Stimulated activated CD4-positive, alpha-beta T cell treated with anti-CD3 and anti-CD28 coated beads, Interleukin-4, amount 100 ng/mL, for 48 hours (primary cell): ENCODE measurements at regions not wholly inside any gene's neighbourhood (a gene's known extent, or its start where the extent isn't known, plus 50 kb on each side); places are given as distances from the start of the nearest gene placed in this dataset.

Source experiments
- DNase-seq, 2 donors: peaks; one replicate each; pipeline ENCODE4 v3.0.0-alpha.2; 2020; ENCODE audit warnings: low read depth in 2 of 2

DNA sequence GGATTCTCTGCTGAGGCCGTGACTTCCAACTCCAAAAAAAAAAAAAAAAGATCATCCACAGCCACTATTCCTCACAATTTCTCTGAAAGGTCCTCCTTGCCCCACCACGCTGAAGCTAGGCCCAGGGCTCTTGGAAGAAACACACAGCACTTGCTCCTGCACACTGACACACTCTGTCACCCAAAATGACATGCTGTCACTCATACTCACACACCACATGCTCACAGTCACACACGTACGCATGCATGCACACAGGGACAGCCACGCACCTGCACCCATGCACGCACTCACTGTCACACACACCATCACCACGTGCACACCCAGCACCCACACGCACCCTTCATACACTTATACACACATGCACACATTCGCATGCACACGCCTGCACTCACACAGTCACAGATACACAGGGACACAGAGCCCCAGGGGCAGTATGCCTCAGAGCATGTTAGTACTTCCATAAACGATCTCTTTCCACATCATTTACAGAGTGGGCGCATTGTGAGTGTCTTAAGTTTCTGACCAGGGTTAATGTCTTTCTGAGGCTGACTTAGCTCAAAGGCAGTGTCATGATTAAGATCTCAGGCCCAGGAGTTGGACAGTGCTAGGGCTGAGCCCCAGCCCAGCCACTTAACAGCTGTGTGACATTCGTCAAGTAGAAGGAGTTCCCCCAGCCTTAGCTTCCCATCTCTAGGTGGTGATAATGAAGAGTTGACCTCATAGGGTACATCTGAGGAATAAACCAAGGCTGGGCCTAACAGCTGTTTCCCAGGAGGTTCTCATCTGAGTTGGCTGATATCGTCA lies 93.4 kb downstream of the GLI2 start:
- no peak for DNase-seq

DNA sequence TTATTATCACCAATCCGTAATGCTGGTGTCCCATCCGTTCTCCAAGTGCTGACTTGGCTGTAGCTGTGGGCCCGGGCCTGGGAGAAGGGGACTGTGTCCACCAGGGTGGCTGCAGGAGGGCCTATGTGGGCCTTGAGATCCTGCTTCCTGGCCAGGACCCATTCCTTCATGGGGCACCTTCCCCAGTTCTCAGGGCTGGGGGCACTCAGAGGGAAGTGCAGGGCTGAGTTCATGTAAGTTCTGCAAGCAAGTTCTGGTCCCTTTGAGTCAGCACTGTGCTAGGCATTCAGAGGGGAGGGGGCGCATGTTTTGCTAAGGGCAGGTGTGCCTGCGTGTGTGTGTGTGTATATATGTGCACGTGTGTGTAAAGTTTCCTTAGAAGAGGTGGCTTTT lies 94.0 kb downstream of the GLI2 start:
- DNase-seq = no peak

GRCh38 chr2:120830096-120830830 lies 94.6 kb downstream of the GLI2 start:
- DNase-seq = no peak

DNA sequence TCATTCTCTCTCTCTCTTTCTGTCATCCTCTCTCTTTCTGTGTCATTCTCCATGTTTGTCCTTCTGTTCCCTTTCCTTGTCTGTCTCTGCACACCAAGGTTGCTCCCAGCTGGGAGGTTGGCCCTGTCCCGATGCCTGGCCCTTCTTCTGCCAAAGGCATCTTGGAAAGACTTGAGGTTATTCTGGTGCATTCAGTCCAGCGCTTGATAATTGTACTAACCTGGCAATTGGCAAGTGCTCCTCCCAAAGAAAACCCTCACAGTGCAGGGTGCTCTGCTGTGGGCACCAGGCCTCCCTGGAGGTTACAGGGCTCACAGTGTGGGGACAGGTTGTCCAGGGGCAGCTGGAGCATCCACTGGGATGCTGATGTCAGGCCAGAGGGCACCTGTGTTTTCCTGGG lies 95.4 kb downstream of the GLI2 start:
- no peak for DNase-seq

DNA sequence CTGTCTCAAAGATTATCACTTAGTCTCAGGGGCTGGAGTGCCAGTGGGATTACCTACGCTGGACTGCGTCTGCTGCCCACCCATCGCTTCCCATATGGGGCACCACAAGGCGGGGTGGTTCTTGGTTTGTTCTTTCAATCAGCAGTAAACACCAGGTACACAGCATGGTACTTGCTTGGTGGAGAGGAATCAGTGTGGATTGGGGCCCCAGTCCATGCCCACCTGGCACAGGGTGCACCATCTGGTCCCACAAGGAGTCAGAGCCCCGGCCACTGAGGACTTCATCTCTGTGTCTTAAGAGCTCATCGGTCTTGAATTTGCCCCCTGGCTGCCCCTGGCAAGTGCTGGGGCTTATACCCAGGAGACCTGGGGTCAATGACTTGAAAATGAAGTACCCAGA lies 96.2 kb downstream of the GLI2 start:
- DNase-seq = no peak

- no peak for DNase-seq
Measured at GRCh38 chr2:120832296-120833070, 96.8 kb downstream of the GLI2 start.

GRCh38 chr2:120833127-120833675 lies 97.5 kb downstream of the GLI2 start:
- DNase-seq = no peak

GRCh38 chr2:120834206-120834605 lies 98.5 kb downstream of the GLI2 start:
- no peak for DNase-seq

DNA sequence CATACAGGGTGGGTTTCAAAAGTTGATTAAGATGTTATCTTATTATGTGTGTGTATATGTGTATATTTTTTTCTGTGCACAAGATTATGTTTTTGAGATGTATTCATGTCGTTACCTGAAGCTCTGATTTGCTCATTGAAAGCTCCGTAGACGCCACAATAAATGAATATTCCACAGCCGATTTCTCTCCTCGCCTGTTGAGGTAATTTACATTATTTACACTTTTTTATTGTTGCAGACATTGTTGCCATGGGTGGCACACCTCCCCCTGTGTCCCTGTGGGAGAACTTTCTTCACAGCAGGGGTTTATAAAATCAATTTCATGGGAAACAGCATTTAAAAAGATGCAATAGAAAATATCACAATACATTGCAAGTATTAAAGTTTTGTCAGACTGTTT lies 100.6 kb downstream of the GLI2 start:
- DNase-seq = no peak

DNA sequence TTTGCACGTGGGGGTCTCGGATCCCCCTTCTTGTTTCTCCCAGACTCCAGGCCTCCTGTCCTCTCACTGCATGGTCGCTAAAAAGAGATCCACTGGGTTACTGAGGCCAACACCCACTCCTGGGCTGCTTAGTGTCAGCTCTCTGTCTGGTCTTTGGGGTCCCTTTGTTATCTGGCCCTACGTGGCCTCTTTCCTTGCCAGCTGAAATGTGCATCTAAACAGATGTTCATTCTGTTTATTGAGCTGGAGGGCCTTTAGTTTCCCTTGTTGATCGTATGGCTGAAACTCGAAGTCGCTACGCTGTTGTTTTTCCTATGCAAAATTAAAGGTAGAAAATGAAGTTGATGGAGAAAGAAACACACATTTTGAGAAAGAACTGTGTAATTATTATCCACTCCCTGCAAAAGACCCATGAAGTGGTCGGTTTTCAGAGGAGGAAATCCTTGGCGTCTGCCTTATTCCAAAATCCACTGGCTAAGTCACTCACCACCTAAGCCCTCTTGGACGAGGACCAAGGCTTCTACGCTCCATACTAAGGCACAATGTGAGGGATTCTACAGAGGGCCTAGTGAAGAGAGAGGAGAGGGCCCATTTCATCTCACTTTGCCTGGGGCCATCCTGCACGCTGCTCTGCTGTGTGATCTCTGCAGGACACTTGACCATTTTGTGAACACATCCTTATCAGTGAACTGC lies 105.3 kb downstream of the GLI2 start:
- DNase-seq = no peak

DNA sequence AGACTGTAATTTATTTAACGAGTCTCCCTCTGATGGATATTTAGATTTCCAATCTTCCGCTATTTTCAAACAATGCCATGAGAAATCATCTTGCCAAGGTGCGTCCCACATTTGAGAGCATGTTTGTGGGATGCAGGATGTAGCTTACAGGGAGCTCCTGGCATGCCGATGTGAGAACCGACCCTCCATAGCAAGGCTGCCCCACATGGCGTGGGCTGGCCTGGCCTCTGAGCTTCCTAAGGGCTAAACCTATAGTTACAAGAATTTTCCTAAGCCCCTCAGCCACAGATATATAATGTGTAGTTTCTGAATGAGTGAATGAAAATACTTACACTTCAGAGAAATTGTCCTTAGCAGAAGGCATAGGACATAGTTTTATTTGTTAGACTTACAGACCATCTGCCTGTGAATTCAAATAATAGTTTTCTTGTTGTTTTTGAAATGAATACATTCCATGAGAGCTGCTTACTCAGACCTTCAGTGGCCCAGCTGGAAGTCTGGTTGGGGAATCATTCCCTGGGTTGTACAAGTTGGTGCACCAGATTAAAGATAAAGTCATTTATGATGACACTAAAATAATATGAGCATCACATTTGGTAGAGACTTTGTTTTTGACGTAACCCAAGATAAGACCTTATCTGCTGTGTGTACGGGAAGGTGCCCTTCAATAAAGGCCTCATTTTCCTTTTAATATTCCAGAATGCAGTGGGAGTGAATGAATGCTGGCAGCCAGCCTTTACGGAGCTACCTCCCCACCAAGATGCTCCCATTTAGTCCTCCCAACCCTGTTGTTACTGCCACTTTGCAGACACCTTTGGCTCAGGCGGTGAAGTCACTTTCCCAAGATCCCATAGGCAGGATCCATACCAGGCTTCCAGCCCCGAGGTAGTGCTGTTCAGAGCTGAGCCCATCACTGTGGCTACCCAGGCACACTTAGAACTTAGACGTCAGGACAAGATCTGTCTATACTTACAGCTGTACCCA lies 107.1 kb downstream of the GLI2 start:
- no peak for DNase-seq

GRCh38 chr2:120844070-120844738 lies 108.5 kb downstream of the GLI2 start:
- DNase-seq = no peak

GRCh38 chr2:120845277-120845676 lies 109.6 kb downstream of the GLI2 start:
- no peak for DNase-seq

DNA sequence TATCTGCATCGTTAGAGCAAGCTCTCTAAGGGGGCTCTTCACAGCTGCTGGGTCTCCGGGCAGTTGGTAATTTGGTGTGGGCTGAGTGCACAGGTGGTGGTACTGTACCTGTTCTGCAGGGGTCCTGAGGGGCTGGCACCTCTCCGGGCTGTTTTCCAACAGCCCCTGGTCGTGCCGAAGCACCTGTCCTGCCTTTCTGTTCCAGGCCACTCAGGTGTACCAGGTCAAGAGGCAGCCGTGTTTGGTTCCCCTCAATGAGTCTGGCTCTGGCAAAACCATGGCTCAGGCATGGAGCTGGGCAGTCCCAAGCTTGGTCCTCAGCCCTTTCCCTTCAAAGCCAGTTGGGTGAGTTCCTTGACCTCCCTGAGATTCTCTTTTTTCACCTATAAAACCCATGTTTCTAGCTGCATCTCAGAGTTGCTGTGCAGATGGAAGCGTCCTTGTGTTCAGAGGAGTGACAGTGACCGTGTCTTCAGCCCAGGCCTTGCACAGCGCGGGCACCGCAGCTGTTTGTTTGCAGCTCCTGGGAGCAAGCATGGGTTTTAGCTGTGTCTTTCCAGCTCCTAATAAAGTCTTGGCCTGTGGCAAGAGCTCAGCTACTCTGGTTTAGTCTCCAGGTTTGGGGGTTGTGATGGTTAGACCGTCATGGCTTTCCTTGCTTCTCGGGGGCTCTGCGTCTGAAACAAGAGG lies 110.9 kb downstream of the GLI2 start:
- DNase-seq = no peak

DNA sequence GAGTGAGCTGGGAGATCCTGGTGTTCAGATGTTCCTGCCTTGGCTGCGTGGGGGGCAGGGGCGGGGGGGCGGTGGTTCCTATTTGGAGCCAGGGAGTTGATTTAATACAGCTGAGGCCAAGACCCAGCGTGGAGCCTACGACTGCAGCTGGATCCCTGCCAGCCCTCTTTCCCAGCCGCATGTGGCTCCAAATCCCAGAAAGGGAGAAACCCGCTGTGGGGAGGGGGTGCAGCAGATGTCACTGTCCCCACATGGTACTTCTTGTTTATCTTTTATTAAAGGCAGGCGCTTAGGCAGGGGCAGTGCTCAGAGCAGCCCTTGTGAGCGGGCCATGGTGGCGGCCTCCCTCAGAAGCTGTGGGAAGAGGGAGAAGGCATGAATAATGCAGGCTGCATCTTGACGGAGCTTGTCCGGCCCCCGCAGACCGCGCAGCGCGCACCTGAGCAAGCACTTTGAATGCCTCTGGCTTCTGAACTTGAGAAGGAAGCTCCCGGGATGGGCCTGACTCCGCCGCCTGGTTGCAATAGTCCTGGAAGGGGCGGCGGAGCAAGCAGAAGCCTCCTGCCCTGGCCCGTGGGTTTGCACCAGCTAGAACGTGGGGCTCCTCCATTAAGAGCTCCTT lies 112.1 kb downstream of the GLI2 start:
- no peak for DNase-seq

GRCh38 chr2:120849278-120849677 lies 113.6 kb downstream of the GLI2 start:
- no peak for DNase-seq

DNA sequence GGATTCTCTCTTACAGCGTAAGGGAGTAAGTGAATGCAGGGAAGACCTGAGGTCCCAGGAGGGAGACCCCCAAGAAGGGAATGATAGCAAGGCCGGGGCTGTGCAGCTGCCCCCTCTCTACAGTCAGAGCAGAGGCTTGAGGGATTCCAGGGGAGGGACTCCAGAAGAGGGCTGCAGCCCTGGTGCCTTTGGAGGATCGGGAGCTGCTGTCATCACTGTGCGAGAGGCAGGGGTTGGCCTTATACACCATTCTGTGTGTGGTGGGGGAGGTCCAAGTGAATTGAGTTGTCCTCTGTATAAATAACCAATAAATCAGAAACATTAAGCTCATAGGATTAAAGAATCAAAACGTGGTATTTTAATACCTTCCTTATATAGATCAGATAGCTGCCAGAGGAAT lies 114.9 kb downstream of the GLI2 start:
- no peak for DNase-seq

DNA sequence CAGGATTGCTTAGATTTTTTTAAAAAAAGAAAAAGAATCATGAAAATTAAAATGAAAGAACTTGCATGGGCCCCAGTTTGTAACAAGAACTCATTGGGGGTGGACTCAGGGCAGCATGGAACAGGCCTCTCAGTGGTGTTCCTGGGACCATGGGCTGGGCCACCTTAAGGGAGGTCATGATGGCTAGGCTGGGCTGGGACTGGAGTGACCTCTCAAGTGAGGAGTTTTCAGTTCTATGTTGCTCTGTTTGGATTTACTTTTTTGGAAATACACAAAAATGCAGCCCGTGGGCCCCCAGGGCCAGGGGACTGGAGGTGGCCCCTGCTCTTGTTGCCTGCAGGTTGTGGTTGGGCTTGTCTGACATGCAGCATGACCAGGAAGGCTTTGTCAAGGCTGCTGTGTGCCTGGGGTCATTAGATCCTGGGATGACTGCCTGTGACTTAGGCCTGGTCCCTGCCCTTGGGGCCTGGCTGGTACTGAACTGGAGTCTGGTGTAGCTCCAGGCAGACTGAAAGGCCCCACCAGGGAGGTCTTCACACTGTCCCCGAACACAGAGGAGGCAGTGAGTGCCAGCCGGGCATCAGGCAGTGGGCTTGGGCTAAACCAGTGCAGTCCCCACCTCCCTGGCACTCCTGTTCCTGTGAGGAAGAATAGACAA lies 115.6 kb downstream of the GLI2 start:
- DNase-seq = no peak
